Midbrain (tissue), 1 donor: ENCODE measurements at regions not wholly inside any gene's neighbourhood (a gene's known extent, or its start where the extent isn't known, plus 50 kb on each side); places are given as distances from the start of the nearest gene placed in this dataset.

Source experiments
- DNase-seq: peaks from one replicate; lab custom pipeline; 2025; lab: John Stamatoyannopoulos, UW

- no peak for DNase-seq
Measured at GRCh38 chr12:66915306-66915904, 236.5 kb upstream of the GRIP1 start.

- no peak for DNase-seq
Measured at GRCh38 chr12:66916189-66916588, 237.3 kb upstream of the GRIP1 start.

- no peak for DNase-seq
Measured at GRCh38 chr12:66919466-66919865, 240.6 kb upstream of the GRIP1 start.

GRCh38 chr12:66920205-66920604, 241.3 kb upstream of the GRIP1 start:
- no peak for DNase-seq

DNA sequence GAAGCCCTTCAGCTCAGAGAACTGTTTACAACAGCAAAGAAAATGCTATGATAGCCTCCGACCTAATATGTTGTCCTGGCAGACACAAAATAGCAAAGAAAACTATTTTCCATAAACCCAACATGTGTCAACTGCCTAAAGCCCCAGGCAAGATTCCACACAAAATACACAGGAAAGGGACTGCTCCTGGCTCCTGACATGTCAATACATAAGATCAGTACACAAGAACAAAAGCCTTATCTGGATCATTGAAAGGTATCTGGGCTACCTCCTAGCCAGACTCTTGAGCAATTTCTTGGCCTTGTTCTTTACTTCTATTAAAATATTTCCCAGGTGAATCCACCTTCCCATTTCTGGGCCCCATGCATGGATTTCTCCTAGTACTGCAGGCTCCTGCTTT, 242.3 kb upstream of the GRIP1 start:
- DNase-seq: no peak

GRCh38 chr12:66925083-66925482, 246.2 kb upstream of the GRIP1 start:
- no peak for DNase-seq

GRCh38 chr12:66929121-66929520, 250.2 kb upstream of the GRIP1 start:
- no peak for DNase-seq

DNA sequence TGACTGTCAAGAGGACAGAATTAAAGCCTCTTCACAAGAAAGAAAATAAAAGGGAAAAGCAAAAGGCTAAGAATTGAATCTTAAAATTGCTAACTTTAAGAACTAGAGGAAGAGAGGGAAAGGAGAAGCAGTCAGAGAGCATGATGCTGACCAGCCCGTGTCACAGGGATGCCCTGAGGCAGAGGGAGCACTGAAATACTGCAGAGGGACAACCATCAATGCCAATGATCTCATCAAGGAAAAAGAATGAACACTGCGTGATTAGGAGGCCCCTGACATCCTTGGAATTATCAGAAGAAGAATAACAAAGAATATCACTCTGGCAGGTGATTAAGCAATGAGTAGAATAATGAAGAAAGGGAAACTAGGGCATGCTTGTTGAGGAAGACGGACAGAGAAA, 252.2 kb upstream of the GRIP1 start:
- no peak for DNase-seq

DNA sequence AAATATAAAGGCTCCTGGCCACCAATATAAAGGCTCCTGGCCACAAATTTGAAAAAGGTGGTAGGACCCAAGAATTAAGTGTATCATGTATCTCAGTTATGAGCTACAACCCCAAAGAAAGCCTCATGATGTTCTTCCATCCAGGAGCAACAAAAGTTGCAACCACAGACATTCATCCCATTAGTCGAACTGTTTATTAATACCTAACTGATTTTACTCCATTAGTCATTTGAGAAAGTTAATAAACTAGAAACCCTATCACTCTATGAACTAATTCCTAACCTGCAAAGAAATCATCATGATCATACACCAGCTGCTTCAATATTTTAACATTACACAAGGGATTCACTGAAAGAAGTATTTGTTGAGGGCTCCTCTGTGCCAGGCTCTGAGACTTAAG, 253.2 kb upstream of the GRIP1 start:
- DNase-seq: no peak

GRCh38 chr12:66934302-66935062, 255.6 kb upstream of the GRIP1 start:
- DNase-seq: no peak

DNA sequence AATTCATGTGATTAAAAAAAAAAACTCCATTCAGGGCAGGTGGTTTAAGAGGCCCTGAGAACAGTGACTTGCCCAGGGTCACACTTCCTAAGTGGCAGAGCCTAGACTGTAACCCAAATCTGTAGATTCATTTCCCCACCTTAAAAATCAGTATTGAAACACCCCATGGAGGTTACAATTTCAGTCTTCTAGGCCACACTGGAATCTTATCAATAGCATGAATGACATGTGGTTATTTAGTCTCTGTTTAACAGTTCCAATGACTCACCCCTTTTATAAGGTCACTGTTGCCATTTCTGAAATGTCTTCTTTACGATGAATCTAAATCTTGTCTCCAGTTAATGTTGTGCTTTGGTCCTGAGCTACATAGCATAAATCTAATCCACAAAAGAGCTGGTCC, 262.3 kb upstream of the GRIP1 start:
- DNase-seq: no peak

DNA sequence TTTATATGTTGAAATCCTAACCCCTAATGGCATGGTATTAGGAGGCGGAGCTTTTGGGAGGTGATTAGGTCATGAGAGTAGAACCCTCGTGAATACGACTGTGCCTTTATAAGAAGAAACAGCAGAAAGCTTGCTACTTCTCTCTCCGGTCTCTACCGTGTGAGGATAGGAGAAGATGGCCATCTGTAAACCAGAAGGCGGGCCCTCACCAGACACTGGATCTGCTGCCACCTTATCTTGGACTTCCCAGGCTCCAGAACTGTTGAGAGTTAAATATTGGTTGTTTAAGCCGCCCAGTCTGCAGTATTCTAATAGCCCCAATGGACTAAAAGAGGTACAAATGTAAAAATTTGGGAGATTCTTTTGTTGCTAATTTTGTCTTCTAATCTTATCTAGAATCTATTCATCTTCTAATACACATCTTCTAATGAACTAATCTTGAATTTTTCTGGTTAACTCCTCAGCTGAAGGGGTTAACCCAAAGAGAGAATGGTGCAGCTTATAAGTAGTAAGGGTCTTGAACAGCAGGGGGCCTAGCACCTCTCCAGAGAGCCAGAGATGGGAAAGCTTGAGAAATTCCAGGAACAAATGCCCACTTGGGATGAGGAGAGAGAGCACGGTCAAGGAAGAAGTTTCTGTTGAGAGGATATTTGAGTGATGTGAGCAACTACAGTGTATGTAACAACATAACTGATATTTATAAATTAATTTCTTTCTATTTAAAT, 264.0 kb upstream of the GRIP1 start:
- DNase-seq: no peak

GRCh38 chr12:66944365-66944764, 265.5 kb upstream of the GRIP1 start:
- no peak for DNase-seq

DNA sequence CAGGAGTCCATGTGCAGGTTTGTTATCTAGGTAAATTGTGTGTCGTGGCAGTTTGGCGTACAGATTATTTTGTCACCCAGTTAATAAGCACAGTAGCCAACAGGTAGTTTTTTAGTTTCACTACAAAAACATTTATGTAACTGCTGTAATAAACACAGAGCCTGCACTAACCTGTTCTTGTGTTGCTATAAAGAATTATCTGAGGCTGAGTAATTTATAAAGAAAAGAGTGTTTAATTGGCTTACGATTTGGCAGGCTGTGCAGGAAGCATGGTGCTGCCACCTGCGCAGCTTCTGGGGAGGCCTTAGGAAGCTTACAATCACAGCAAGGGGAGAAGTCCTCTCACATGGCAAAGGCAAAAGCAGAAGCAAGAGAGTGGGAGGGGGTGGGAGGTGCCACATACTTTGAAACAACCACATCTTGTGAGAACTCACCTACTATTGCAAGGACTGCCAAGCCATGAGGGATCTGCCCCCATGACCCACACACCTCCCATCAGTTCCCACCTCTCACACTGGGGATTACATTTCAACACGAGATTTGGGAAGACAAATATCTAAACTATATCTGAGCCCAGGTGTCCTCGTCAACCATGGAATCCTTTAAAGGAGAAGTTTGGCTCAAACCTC, 266.4 kb upstream of the GRIP1 start:
- DNase-seq: no peak

GRCh38 chr12:66947119-66947518, 268.2 kb upstream of the GRIP1 start:
- no peak for DNase-seq

DNA sequence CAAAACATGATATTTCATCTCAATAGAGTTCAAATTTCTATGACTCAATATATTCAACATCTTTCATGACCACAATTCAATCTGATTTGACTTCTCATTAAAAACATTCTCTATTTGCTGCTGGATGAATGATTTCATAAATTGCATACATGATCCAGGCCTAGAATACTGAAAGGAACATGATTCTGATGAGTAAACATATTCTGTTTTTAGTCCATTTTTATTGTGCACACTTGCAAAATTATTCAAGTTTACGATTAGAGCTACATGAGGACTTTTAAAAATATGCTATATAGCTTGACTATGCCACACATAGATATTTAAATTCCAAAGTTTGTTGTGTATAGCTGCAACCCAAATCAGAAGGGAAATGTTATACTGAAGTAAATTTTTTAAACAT, 273.8 kb upstream of the GRIP1 start:
- no peak for DNase-seq

GRCh38 chr12:66956300-66956699, 277.4 kb upstream of the GRIP1 start:
- DNase-seq: no peak

GRCh38 chr12:66959276-66959675, 280.4 kb upstream of the GRIP1 start:
- no peak for DNase-seq

GRCh38 chr12:66960006-66960405, 281.1 kb upstream of the GRIP1 start:
- no peak for DNase-seq

GRCh38 chr12:66960704-66961690, 282.1 kb upstream of the GRIP1 start:
- DNase-seq: no peak

DNA sequence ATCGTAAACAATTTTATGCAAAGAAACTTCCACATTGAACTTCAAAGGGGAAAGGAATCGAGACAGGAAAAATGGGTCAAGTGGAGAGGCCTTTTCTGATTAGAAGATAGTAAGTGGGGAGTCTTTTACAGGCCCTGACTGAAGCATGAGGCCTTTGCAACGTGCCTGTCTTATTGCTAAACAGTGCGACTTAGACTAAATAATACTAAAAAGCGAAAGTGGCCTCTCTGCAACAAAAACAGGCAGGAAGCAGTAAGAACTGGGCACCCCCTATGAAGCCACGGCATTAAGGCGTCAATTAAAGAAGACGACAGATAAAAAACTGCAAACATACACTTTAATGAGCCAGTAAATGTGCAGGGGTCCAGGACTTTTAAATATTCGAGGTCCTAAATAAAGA, 283.4 kb upstream of the GRIP1 start:
- DNase-seq: no peak

DNA sequence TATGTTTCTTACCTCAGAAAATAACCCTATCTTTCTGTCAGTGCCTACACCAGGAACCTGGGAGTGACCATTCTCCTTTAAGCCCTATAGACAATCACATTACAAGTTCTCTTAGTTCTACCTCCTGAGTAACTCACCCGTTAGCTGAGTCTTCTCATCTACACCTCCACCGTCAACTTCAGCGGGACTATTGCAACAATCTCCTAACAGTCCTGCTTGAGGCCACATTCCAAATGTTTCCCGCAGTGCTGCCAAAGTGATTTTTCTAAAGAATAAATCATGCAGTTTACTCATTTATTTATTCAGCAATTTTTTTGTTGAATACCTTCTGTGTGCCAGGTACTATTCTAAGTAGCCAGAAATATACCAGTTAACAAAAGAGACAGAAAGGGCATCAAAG, 285.0 kb upstream of the GRIP1 start:
- no peak for DNase-seq
